Spleen (tissue), 7 donors: ENCODE measurements at regions not wholly inside any gene's neighbourhood (a gene's known extent, or its start where the extent isn't known, plus 50 kb on each side); places are given as distances from the start of the nearest gene placed in this dataset.

Source experiments
- POLR2A ChIP-seq, 3 donors: fragments of 450-650 bp; IDR thresholded peaks; one replicate each; pipeline ENCODE4 v1.5.1; 2017; ENCODE audit warnings: antibody characterized with exemption in 3 of 3, mild to moderate bottlenecking in 1 of 3
- TF ChIP-seq, protein P1 (sequence below), 11 experiments: fragments of 200-600 bp in 7 of 11; fragments of 450-650 bp in 4 of 11; sonication (generic) in 4 of 11; IDR thresholded peaks in 8 of 11; conservative IDR thresholded peaks in 3 of 11; 1 replicate in 7 of 11; 2 replicates in 4 of 11; pipeline versions ENCODE4 v1.4.0 to v1.8.0; 2016 to 2021; ENCODE audit warnings: antibody characterized with exemption in 11 of 11, inconsistent platforms in 4 of 11, mild to moderate bottlenecking in 1 of 11
- donor health status: DM: no; HTN: no; CAD: no; lungs with moderate emphysema.
- donor health status: DM: no; HTN: no; CAD: no.
- donor health status: DM: no; HTN: no; CAD: no.

DNA sequence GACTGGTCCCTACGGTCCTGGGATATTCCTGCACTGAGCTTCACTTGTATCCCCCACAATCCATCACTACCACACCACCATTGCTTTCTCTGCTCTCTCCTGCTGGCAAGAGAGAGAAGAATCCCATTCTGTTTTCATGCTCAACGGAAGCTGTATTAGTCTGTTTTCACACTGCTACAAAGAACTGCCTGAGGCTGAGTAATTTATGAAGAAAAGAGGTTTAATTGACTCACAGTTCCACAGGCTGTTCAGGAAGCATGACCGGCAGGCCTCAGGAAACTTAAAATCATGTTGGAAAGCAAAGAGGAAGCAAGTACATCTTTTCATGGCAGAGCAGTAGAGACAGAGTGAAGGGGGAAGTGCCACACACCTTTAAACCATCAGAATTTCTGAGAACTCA is 260.4 kb upstream of the LYZL1 start:
- no peak for TF ChIP-seq POLR2A (IDR thresholded peaks at IDR 0.05)
- TF ChIP-seq, protein P1, sequence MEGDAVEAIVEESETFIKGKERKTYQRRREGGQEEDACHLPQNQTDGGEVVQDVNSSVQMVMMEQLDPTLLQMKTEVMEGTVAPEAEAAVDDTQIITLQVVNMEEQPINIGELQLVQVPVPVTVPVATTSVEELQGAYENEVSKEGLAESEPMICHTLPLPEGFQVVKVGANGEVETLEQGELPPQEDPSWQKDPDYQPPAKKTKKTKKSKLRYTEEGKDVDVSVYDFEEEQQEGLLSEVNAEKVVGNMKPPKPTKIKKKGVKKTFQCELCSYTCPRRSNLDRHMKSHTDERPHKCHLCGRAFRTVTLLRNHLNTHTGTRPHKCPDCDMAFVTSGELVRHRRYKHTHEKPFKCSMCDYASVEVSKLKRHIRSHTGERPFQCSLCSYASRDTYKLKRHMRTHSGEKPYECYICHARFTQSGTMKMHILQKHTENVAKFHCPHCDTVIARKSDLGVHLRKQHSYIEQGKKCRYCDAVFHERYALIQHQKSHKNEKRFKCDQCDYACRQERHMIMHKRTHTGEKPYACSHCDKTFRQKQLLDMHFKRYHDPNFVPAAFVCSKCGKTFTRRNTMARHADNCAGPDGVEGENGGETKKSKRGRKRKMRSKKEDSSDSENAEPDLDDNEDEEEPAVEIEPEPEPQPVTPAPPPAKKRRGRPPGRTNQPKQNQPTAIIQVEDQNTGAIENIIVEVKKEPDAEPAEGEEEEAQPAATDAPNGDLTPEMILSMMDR (IDR thresholded peaks at IDR 0.05 in 8 of 11, conservative IDR thresholded peaks at IDR 0.05 in 3 of 11): no peak
